NCI-H2171 treated with DMSO at 0.1 percent for 48 hours (cell line): ENCODE measurements at regions not wholly inside any gene's neighbourhood (a gene's known extent, or its start where the extent isn't known, plus 50 kb on each side); places are given as distances from the start of the nearest gene placed in this dataset.

Experiments used
- DNase-seq: peaks from one replicate; lab custom pipeline; 2025; lab: John Stamatoyannopoulos, UW

DNA sequence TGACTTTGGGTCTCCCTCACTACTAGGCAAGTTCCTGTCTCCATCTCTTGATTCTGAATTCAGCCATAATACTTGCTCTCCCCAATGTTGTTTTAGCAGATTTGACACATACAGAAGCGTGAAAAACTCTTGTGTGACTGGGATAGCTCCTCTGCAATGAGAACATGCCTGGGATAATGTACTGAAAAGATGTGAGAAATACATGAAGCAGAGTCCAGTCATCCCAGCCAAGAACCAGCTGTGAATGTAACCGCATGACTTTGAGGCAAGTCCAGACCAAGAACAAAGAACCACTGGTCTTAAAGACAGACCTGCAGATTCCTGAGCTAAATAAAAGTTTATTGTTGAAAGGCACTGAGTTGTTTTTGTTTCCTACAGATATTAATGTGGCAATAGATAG lies 135.0 kb downstream of the NMUR2 start:
- DNase-seq = no peak

DNA sequence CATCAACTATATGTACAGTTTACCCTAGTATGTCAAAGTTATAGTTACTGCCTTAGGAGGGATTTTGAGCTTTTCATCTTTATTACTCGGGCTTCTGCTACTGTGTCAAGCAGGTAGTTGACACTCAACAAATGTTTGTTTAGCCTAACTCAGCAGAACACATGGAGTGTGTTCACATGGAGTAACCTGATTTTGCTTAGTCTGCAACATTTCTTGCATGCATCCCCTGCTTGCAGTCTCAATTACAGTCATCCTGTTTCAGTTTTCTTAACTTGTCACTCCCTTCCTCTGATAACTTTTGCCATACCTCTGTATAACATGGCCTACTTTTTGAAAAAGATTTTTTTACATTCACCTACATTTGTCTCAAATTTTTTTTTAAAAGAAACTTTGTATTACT lies 135.5 kb downstream of the NMUR2 start:
- DNase-seq = no peak

DNA sequence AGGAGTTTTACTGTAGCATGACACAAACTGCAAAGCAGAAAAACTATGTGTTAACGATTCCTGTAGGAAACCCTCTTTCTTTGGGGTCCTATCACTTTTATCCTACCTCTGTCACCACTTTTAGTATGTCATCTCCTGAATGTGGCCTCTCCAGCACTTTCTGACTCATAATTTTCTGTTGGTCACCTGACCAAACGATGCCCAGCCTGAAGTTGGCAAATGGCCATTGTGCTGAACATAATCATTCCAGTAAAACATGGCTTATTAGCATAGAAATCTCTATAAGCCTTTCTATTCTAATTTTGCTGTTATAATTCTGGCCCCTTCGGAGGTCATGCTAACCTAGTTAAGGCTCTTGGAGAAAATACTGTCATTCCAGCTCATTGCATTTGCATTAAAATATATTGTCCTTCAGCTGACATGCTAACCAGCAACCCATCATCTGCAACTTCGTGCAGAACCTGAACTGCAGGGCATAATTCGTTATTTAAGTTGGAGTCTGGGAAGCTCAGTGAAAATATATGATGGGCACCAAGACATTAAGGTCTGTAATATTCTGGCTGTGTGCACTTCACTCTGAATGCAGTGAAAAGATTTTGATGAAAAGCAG lies 140.3 kb downstream of the NMUR2 start:
- DNase-seq = no peak

GRCh38 chr5:152262667-152263066 lies 142.4 kb downstream of the NMUR2 start:
- DNase-seq = no peak

- no peak for DNase-seq
Observed at GRCh38 chr5:152260940-152261339, 144.1 kb downstream of the NMUR2 start.

- no peak for DNase-seq
Observed at GRCh38 chr5:152259702-152260101, 145.4 kb downstream of the NMUR2 start.

- DNase-seq = no peak
Observed at GRCh38 chr5:152256580-152256979, 148.5 kb downstream of the NMUR2 start.

- DNase-seq = no peak
Observed at GRCh38 chr5:152255411-152255810, 149.7 kb downstream of the NMUR2 start.

- no peak for DNase-seq
Observed at GRCh38 chr5:152247850-152248385, 157.2 kb downstream of the NMUR2 start.

GRCh38 chr5:152246401-152246800 lies 158.7 kb downstream of the NMUR2 start:
- no peak for DNase-seq

- DNase-seq = no peak
Observed at GRCh38 chr5:152237531-152237930, 167.5 kb downstream of the NMUR2 start.

DNA sequence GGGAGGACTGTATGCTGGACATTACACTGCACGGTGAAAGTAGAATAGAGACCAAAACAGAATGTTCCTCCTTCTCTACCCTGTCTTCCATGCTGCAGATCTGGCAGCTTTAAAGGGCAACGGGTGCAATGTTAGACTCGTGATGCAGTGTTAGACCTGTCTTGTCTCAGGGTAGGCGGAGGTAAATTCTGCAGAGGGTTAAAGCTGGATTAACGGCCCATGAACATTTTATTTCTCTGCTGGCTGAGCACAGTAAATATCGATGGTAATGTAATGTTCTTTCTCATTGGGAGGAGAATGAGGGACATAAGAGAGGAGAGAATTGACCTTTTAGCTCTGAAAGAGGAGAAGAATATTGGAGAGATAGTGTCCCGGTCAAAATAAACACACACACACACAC lies 178.9 kb downstream of the NMUR2 start:
- no peak for DNase-seq

- DNase-seq = no peak
Observed at GRCh38 chr5:152221721-152222629, 183.1 kb downstream of the NMUR2 start.

DNA sequence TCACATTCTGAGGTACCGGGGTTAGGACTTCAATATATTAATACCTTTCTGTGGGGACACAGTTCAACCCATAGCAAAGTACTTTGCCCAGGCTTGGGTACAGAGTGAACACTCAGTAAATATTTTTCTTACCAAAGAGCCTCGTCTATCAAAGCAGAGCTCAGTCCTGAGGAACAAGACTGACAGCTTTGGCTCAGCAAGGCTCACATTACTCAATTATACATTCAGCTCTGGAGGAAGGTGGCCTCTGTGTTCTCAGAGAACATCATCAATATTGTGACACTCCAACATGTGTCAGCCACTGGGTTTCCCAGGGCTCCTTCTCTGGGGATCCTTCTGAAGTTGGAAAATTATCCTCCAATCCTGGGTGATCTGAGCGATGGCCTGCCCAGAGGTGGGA lies 186.4 kb downstream of the NMUR2 start:
- DNase-seq = no peak

GRCh38 chr5:152205804-152206203 lies 199.3 kb downstream of the NMUR2 start:
- DNase-seq = no peak

- no peak for DNase-seq
Observed at GRCh38 chr5:152202321-152202720, 202.8 kb downstream of the NMUR2 start.

- no peak for DNase-seq
Observed at GRCh38 chr5:152193391-152194107, 211.5 kb downstream of the NMUR2 start.

DNA sequence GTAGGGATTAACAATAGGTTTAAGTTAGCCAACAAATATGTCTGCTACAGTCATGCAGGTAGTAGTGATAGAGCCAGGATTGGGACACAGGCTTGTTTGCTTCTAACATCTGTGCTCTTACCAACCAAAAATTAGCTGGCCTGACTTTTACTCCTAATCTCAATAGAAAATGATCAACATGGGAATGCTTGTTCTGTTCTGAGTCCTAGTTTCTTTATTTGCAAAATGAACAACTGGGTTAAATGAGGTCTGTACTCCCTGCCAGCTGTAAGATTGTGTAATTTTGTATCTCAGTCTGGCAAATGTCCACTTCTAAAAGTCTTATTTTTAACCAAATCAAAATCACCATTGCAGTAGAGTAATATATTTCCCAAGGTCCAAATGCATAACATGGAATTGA lies 216.8 kb downstream of the NMUR2 start:
- DNase-seq = no peak

DNA sequence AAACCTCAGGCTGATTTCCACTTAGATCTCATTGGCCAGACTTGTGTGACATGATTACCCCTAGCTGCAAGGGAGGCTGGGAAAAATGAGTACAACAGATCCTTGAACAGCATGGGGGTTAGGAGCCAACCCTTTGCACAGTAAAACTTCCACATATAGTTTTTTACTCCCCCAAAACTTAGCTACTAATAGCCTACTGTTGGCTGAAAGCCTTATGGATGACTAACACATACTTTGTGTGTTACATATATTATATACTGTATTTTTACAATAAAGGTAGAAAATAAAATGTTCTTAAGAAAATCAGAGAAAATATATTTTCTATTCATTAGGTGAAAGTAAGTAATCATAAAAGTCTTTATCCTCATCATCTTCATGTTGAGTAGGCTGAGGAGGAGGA lies 217.4 kb downstream of the NMUR2 start:
- no peak for DNase-seq

GRCh38 chr5:152185547-152186245 lies 219.4 kb downstream of the NMUR2 start:
- DNase-seq = no peak

- no peak for DNase-seq
Observed at GRCh38 chr5:152184266-152184665, 220.8 kb downstream of the NMUR2 start.

- DNase-seq = no peak
Observed at GRCh38 chr5:152181461-152181860, 223.6 kb downstream of the NMUR2 start.
